Testis (tissue), 2 donors: ENCODE measurements at regions not wholly inside any gene's neighbourhood (a gene's known extent, or its start where the extent isn't known, plus 50 kb on each side); places are given as distances from the start of the nearest gene placed in this dataset.

Experiments
- DNase-seq: peaks from one replicate; pipeline ENCODE4 v3.0.0-alpha.2; 2019
- H3K27ac ChIP-seq, 2 donors: fragments of 200-600 bp; sonication (generic); one replicate each; pipeline ENCODE4 v1.5.1; 2019
- H3K27me3 ChIP-seq: fragments of 200-600 bp; sonication (generic); one replicate; pipeline ENCODE4 v1.5.1; 2019
- H3K36me3 ChIP-seq: fragments of 200-600 bp; sonication (generic); one replicate; pipeline ENCODE4 v1.5.1; 2017; ENCODE audit warnings: low read depth; ENCODE audit errors: missing control alignments
- H3K4me1 ChIP-seq: fragments of 200-600 bp; sonication (generic); one replicate; pipeline ENCODE4 v1.5.1; 2019
- H3K4me3 ChIP-seq, 2 donors: fragments of 200-600 bp; sonication (generic); one replicate each; pipeline ENCODE4 v1.5.1; 2017 to 2019
- H3K9me3 ChIP-seq: fragments of 200-600 bp; sonication (generic); one replicate; pipeline ENCODE4 v1.5.1; 2017
- POLR2A ChIP-seq: fragments of 450-650 bp; IDR thresholded peaks from one replicate; pipeline ENCODE4 v1.6.1; 2017; ENCODE audit warnings: antibody characterized with exemption, mild to moderate bottlenecking, moderate library complexity
- WGBS, 2 donors: methylation state at CpG; one replicate each; pipeline ENCODE4 v1.1.5; 2018; 5-methylcytosine and 5-hydroxymethylcytosine counted together
- intact Hi-C: fragments of 100-400 bp; cut with DNase I; formaldehyde crosslinking; loops from one replicate; pipeline ENCODE4 v1.15.1; 2023; ENCODE audit warnings: low total_unique reads
- TF ChIP-seq, protein P1 (sequence below), 3 experiments: fragments of 450-650 bp in 2 of 3; fragments of 200-600 bp in 1 of 3; sonication (generic) in 1 of 3; IDR thresholded peaks; one replicate each; pipeline ENCODE4 v1.5.1; 2016 to 2019; ENCODE audit warnings: antibody characterized with exemption in 3 of 3, mild to moderate bottlenecking in 2 of 3, moderate library complexity in 1 of 3

- Histone ChIP-seq H3K4me3 (no peak overlapping the region), H3K36me3 (no peaks in the 10 kb centered on the region), H3K27me3 (no peaks in the 10 kb centered on the region), H3K4me1 (no peaks in the 10 kb centered on the region), H3K27ac (no peak overlapping the region), H3K9me3 (no peaks in the 10 kb centered on the region)
- intact Hi-C loops: no loop called here
- 91 to 92% methylated on average over 7 of the region's 7 CpGs for WGBS, 2 donors
- TF ChIP-seq POLR2A: no peak
- TF ChIP-seq, protein P1, sequence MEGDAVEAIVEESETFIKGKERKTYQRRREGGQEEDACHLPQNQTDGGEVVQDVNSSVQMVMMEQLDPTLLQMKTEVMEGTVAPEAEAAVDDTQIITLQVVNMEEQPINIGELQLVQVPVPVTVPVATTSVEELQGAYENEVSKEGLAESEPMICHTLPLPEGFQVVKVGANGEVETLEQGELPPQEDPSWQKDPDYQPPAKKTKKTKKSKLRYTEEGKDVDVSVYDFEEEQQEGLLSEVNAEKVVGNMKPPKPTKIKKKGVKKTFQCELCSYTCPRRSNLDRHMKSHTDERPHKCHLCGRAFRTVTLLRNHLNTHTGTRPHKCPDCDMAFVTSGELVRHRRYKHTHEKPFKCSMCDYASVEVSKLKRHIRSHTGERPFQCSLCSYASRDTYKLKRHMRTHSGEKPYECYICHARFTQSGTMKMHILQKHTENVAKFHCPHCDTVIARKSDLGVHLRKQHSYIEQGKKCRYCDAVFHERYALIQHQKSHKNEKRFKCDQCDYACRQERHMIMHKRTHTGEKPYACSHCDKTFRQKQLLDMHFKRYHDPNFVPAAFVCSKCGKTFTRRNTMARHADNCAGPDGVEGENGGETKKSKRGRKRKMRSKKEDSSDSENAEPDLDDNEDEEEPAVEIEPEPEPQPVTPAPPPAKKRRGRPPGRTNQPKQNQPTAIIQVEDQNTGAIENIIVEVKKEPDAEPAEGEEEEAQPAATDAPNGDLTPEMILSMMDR (IDR thresholded peaks at IDR 0.05): no peak
- no peak for DNase-seq
Measured at GRCh38 chr12:65660836-65661235, 163.4 kb upstream of the HMGA2 start.

- H3K36me3 ChIP-seq: no peaks in the 10 kb centered on the region
- no peak overlapping the region for H3K4me3 ChIP-seq
- intact Hi-C loops: no loop called here
- 92 to 96% methylated on average over 2 of the region's 2 CpGs for WGBS, 2 donors
- DNase-seq: no peak
- TF ChIP-seq, protein P1 (IDR thresholded peaks at IDR 0.05): no peak
- no peak for TF ChIP-seq POLR2A
- no peaks in the 10 kb centered on the region for H3K4me1 ChIP-seq
- H3K9me3 ChIP-seq: no peaks in the 10 kb centered on the region
- no peak overlapping the region for H3K27ac ChIP-seq
- H3K27me3 ChIP-seq: no peaks in the 10 kb centered on the region
Measured at GRCh38 chr12:65662590-65662989, 161.7 kb upstream of the HMGA2 start.

DNA sequence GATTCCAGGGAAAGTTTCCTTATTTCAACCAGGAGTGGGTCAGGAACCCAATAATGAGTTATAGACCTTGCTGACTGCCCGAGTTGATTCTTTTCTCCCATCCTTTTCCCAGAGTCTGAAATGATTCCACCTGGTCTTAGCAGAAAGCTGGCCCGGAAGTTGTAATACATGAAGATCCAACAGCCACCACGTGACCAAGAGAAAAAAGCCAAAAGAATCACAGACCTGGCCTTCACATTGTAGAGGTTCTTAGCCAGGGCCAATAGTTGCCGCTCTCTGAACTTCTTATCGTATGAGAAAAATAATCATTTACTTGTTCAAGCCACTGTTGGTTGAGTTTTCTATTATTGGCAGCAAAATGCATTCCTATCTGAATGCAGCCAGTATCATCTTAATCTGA lies 161.2 kb upstream of the HMGA2 start:
- intact Hi-C loops: no loop called here
- TF ChIP-seq, protein P1 (IDR thresholded peaks at IDR 0.05): no peak
- TF ChIP-seq POLR2A: no peak
- no peak for DNase-seq

DNA sequence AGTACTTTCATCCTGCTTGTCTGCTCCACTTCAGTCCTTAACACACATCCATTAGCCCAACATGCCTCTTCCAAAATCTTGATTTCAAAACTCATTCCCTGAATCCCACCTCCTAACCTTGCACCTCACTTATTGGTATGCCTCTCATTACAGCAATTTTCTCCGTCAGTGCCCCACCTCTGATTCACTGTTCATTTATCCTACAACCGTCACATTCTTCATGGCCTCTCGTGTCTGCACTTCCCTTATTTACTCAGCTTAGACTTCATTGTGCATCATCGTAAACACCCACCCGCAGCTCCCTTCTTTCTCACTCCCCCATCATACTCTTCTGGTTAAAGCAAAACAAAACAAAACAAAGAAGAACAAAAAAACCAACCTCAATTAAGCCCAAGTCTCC lies 160.6 kb upstream of the HMGA2 start:
- 87 to 92% methylated on average over 5 of the region's 5 CpGs for WGBS, 2 donors
- intact Hi-C loops: no loop called here
- H3K4me1 ChIP-seq: no peaks in the 10 kb centered on the region

More for the DNA sequence above, 161.2 kb upstream of the HMGA2 start:
- no peak overlapping the region for H3K27ac ChIP-seq
- 78 to 86% methylated on average over 5 of the region's 5 CpGs for WGBS, 2 donors
- no peak overlapping the region for H3K4me3 ChIP-seq
- H3K27me3 ChIP-seq: no peaks in the 10 kb centered on the region
- H3K4me1 ChIP-seq: no peaks in the 10 kb centered on the region
- no peaks in the 10 kb centered on the region for H3K36me3 ChIP-seq
- no peaks in the 10 kb centered on the region for H3K9me3 ChIP-seq

GRCh38 chr12:65664715-65665250 lies 159.5 kb upstream of the HMGA2 start:
- H3K36me3 ChIP-seq: no peaks in the 10 kb centered on the region
- no peak for TF ChIP-seq POLR2A
- TF ChIP-seq, protein P1 (IDR thresholded peaks at IDR 0.05): no peak
- no peak overlapping the region for H3K4me3 ChIP-seq
- DNase-seq: no peak
- no peaks in the 10 kb centered on the region for H3K27me3 ChIP-seq
- intact Hi-C loops: no loop called here
- no peaks in the 10 kb centered on the region for H3K9me3 ChIP-seq
- H3K27ac ChIP-seq: no peak overlapping the region
- 65 to 86% methylated on average over 3 of the region's 3 CpGs for WGBS, 2 donors
- no peaks in the 10 kb centered on the region for H3K4me1 ChIP-seq

More for the DNA sequence above, 160.6 kb upstream of the HMGA2 start:
- no peaks in the 10 kb centered on the region for H3K27me3 ChIP-seq
- no peak overlapping the region for H3K27ac ChIP-seq
- no peak for DNase-seq
- no peaks in the 10 kb centered on the region for H3K9me3 ChIP-seq
- no peak overlapping the region for H3K4me3 ChIP-seq
- no peak for TF ChIP-seq POLR2A
- TF ChIP-seq, protein P1 (IDR thresholded peaks at IDR 0.05): no peak
- H3K36me3 ChIP-seq: no peaks in the 10 kb centered on the region
